Ovary (tissue), 3 donors: ENCODE measurements at regions not wholly inside any gene's neighbourhood (a gene's known extent, or its start where the extent isn't known, plus 50 kb on each side); places are given as distances from the start of the nearest gene placed in this dataset.

Source experiments
- EP300 ChIP-seq: sonication (generic); formaldehyde crosslinking; IDR thresholded peaks from one replicate; pipeline ENCODE4 v1.6.1; 2017; ENCODE audit warnings: antibody characterized with exemption
- POLR2A ChIP-seq: fragments of 450-650 bp; IDR thresholded peaks from one replicate; pipeline ENCODE4 v1.6.1; 2017; ENCODE audit warnings: antibody characterized with exemption, mild to moderate bottlenecking, moderate library complexity
- TF ChIP-seq, protein P1 (sequence below), 3 donors: fragments of 450-650 bp in 2 of 3; fragments of 200-600 bp in 1 of 3; IDR thresholded peaks; one replicate each; pipeline versions ENCODE4 v1.5.1 to v1.8.0; 2016 to 2022; ENCODE audit warnings: antibody characterized with exemption in 3 of 3, mild to moderate bottlenecking in 1 of 3
- donor health status: DM: no; HTN: no; CAD: no.

DNA sequence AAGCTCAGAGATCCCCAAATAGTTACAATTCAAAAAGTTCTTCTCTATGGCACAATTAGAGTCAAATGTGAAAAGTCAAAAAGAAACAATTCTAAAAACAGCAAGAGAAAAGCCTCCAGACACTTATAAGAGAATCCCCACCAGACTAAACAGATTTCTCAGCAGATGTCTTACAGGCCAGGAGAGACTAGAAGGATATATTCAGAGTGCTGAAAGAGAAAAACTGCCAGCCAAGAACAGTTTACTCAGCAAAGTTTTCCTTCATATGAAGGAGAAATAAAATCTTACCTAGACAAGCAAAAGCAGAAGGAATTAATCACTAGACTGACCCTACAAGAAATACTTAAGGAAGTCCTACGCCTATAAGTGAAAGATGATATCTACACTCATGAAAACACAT is 176.1 kb upstream of the OPRM1 start:
- TF ChIP-seq, protein P1, sequence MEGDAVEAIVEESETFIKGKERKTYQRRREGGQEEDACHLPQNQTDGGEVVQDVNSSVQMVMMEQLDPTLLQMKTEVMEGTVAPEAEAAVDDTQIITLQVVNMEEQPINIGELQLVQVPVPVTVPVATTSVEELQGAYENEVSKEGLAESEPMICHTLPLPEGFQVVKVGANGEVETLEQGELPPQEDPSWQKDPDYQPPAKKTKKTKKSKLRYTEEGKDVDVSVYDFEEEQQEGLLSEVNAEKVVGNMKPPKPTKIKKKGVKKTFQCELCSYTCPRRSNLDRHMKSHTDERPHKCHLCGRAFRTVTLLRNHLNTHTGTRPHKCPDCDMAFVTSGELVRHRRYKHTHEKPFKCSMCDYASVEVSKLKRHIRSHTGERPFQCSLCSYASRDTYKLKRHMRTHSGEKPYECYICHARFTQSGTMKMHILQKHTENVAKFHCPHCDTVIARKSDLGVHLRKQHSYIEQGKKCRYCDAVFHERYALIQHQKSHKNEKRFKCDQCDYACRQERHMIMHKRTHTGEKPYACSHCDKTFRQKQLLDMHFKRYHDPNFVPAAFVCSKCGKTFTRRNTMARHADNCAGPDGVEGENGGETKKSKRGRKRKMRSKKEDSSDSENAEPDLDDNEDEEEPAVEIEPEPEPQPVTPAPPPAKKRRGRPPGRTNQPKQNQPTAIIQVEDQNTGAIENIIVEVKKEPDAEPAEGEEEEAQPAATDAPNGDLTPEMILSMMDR (IDR thresholded peaks at IDR 0.05) = no peak
- TF ChIP-seq EP300 = no peak
- no peak for TF ChIP-seq POLR2A
